ENCODE measurements at regions not wholly inside any gene's neighbourhood (a gene's known extent, or its start where the extent isn't known, plus 50 kb on each side); places are given as distances from the start of the nearest gene placed in this dataset.

- DNase-seq: no peak
Observed at GRCh38 chr2:15868704-15869103, 71.6 kb upstream of the MYCN start.

- DNase-seq: no peak
Observed at GRCh38 chr2:15869396-15869795, 71.0 kb upstream of the MYCN start.

GRCh38 chr2:15869871-15870270 is 70.5 kb upstream of the MYCN start:
- no peak for DNase-seq

- no peak for DNase-seq
Observed at GRCh38 chr2:15870565-15870964, 69.8 kb upstream of the MYCN start.

- DNase-seq: no peak
Observed at GRCh38 chr2:15871239-15871783, 69.0 kb upstream of the MYCN start.

- no peak for DNase-seq
Observed at GRCh38 chr2:15872854-15873253, 67.5 kb upstream of the MYCN start.

- no peak for DNase-seq
Observed at GRCh38 chr2:15874321-15874720, 66.0 kb upstream of the MYCN start.

GRCh38 chr2:15874854-15875804 is 65.2 kb upstream of the MYCN start:
- DNase-seq: no peak

GRCh38 chr2:15875969-15876705 is 64.2 kb upstream of the MYCN start:
- DNase-seq: no peak

GRCh38 chr2:15880226-15881119 is 59.9 kb upstream of the MYCN start:
- DNase-seq: no peak

- no peak for DNase-seq
Observed at GRCh38 chr2:15881120-15881433, 59.3 kb upstream of the MYCN start.

- no peak for DNase-seq
Observed at GRCh38 chr2:15881676-15882075, 58.7 kb upstream of the MYCN start.

GRCh38 chr2:15882761-15883497 is 57.4 kb upstream of the MYCN start:
- DNase-seq: no peak

- DNase-seq: no peak
Observed at GRCh38 chr2:15883684-15884083, 56.7 kb upstream of the MYCN start.

- no peak for DNase-seq
Observed at GRCh38 chr2:15884790-15885189, 55.6 kb upstream of the MYCN start.

- DNase-seq: peak; percentile 67
Observed at GRCh38 chr2:15886231-15886630, 54.1 kb upstream of the MYCN start.

GRCh38 chr2:15889442-15890123 is 50.8 kb upstream of the MYCN start:
- DNase-seq: peak; percentile 96

- DNase-seq: no peak
Observed at GRCh38 chr2:15890124-15890754, 50.1 kb upstream of the MYCN start.

All from tongue (tissue), 1 donor.